B cell (primary cell): ENCODE measurements at regions not wholly inside any gene's neighbourhood (a gene's known extent, or its start where the extent isn't known, plus 50 kb on each side); places are given as distances from the start of the nearest gene placed in this dataset.

ENCODE experiments used
- CTCF ChIP-seq: fragments of 200-600 bp; IDR thresholded peaks from one replicate; pipeline ENCODE4 v1.8.0; 2022; ENCODE audit warnings: antibody characterized with exemption, mild to moderate bottlenecking
- EZH2 ChIP-seq: IDR thresholded peaks from 2 replicates; pipeline ENCODE4 v1.6.1; 2012; ENCODE audit warnings: borderline replicate concordance, low read depth, mild to moderate bottlenecking, moderate library complexity, low read length; ENCODE audit not compliant: insufficient read depth, poor library complexity, severe bottlenecking

GRCh38 chr15:39499681-39500080, 81.2 kb upstream of the THBS1 start:
- no peak for TF ChIP-seq CTCF
- no peak for TF ChIP-seq EZH2
